Endothelial cell (in vitro differentiated cells): ENCODE measurements at regions not wholly inside any gene's neighbourhood (a gene's known extent, or its start where the extent isn't known, plus 50 kb on each side); places are given as distances from the start of the nearest gene placed in this dataset.

Experiments used
- DNase-seq: peaks from one replicate; pipeline ENCODE4 v3.0.0; 2021; ENCODE audit warnings: low spot score
- H3K27ac Mint-ChIP-seq: one replicate; pipeline ENCODE4 v1.8.0; 2021; ENCODE audit warnings: mixed read lengths, inconsistent platforms; ENCODE audit not compliant: unreplicated experiment
- H3K27me3 Mint-ChIP-seq: one replicate; pipeline ENCODE4 v1.8.0; 2021; ENCODE audit warnings: mild to moderate bottlenecking, moderate library complexity, mixed read lengths, inconsistent platforms; ENCODE audit not compliant: unreplicated experiment
- H3K36me3 Mint-ChIP-seq: one replicate; pipeline ENCODE4 v1.8.0; 2021; ENCODE audit warnings: mild to moderate bottlenecking, low read depth, mixed read lengths, inconsistent platforms; ENCODE audit not compliant: unreplicated experiment
- H3K4me1 Mint-ChIP-seq: one replicate; pipeline ENCODE4 v1.8.0; 2021; ENCODE audit warnings: mild to moderate bottlenecking, mixed read lengths, inconsistent platforms; ENCODE audit not compliant: unreplicated experiment
- H3K4me3 Mint-ChIP-seq: one replicate; pipeline ENCODE4 v1.8.0; 2021; ENCODE audit warnings: mild to moderate bottlenecking, mixed read lengths, inconsistent platforms; ENCODE audit not compliant: unreplicated experiment
- H3K9me3 Mint-ChIP-seq: one replicate; pipeline ENCODE4 v1.8.0; 2021; ENCODE audit warnings: mixed read lengths, inconsistent platforms; ENCODE audit not compliant: unreplicated experiment
- TF ChIP-seq, protein P1 (sequence below): fragments of 200-600 bp; sonication (generic); IDR thresholded peaks from one replicate; pipeline ENCODE4 v1.5.0; 2021; ENCODE audit warnings: antibody characterized with exemption; ENCODE audit not compliant: unreplicated experiment

DNA sequence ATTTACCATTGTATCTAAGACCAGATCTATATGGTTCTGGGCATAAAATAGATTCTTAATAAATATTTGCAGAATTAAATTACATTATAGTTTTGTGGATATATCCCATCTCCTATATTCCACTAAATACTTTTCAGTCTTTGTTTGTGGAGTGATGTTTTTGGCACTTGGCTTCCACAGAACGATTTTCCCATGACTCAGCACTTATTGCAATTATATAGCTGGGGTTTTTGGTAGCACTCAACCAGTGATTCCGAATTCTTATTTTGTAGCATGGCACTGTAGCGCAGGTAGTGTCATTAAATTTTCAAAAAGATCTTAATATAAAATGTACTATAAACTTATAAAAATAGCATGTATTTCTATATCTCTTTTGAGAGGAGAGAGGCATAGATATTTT lies 221.2 kb downstream of the TRPC6 start:
- no peaks in the 10 kb centered on the region for H3K36me3 Mint-ChIP-seq
- H3K4me1 Mint-ChIP-seq: no peaks in the 10 kb centered on the region
- no peak overlapping the region for H3K27ac Mint-ChIP-seq
- no peaks in the 10 kb centered on the region for H3K9me3 Mint-ChIP-seq
- H3K27me3 Mint-ChIP-seq: no peaks in the 10 kb centered on the region
- H3K4me3 Mint-ChIP-seq: no peak overlapping the region
- TF ChIP-seq, protein P1, sequence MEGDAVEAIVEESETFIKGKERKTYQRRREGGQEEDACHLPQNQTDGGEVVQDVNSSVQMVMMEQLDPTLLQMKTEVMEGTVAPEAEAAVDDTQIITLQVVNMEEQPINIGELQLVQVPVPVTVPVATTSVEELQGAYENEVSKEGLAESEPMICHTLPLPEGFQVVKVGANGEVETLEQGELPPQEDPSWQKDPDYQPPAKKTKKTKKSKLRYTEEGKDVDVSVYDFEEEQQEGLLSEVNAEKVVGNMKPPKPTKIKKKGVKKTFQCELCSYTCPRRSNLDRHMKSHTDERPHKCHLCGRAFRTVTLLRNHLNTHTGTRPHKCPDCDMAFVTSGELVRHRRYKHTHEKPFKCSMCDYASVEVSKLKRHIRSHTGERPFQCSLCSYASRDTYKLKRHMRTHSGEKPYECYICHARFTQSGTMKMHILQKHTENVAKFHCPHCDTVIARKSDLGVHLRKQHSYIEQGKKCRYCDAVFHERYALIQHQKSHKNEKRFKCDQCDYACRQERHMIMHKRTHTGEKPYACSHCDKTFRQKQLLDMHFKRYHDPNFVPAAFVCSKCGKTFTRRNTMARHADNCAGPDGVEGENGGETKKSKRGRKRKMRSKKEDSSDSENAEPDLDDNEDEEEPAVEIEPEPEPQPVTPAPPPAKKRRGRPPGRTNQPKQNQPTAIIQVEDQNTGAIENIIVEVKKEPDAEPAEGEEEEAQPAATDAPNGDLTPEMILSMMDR: no peak
- DNase-seq: no peak

DNA sequence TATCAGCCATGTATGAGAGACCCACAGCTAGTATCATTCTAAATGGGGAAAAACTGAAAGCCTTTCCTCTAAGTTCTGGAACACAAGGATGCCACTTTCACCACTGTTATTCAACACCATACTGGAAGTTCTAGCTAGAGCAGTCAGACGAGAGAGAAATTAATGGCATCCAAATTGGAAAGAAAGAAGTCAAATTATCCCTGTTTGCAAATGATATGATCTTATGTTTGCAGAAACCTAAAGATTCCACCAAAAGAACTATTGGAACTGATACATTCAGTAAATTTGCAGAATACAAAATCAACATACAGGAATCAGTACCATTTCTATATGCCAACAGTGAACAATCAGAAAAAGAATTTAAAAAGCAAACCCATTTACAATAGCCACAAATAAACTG lies 226.0 kb downstream of the TRPC6 start:
- H3K27ac Mint-ChIP-seq: no peak overlapping the region
- H3K36me3 Mint-ChIP-seq: no peaks in the 10 kb centered on the region
- TF ChIP-seq, protein P1: no peak
- H3K27me3 Mint-ChIP-seq: no peaks in the 10 kb centered on the region
- no peaks in the 10 kb centered on the region for H3K4me1 Mint-ChIP-seq
- H3K4me3 Mint-ChIP-seq: no peak overlapping the region
- no peaks in the 10 kb centered on the region for H3K9me3 Mint-ChIP-seq
- DNase-seq: no peak

DNA sequence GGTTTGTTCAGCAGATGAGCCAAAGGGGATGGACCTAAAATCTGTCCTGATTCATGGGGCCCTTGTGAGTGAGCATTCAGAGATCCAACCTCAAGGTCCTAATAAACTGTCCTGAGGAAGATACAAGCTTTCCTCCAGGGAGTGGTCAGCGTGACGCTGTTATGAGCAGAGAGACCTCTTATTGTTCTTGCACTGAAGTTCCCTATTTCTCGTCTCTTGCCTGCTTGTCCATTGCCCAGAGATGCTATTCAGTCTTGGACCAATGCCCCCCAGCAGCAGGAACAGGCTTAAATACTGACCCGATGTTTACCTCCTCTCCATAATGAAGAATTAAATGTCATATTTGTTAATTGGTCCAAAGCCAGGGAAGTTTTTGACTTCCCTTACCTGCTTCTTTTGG lies 225.2 kb upstream of the PGR start:
- Mint-ChIP-seq H3K9me3 (no peaks in the 10 kb centered on the region), H3K4me1 (no peaks in the 10 kb centered on the region), H3K27me3 (no peaks in the 10 kb centered on the region), H3K4me3 (no peak overlapping the region), H3K36me3 (no peaks in the 10 kb centered on the region), H3K27ac (no peak overlapping the region)
- TF ChIP-seq, protein P1: no peak
- DNase-seq: no peak

DNA sequence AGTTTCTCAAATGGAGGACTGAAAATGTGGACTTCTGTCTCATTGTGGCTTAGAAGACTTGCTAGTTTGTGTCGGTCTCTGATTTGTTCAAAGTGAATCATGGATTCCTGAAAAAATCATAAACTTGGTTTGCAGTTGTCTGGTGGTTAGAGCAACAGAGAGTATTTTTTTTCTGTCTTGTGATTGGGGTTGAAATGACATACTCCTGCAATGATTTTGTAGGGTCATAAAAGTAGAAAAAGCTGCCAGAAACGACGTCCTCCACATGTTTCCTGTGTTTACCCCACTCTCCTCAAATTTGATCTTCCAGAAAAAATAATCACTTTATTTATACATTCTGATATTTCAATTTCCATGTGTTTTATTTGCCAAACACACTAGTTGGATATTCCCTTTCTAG lies 219.2 kb upstream of the PGR start:
- TF ChIP-seq, protein P1: no peak
- no peaks in the 10 kb centered on the region for H3K27me3 Mint-ChIP-seq
- H3K9me3 Mint-ChIP-seq: no peaks in the 10 kb centered on the region
- no peaks in the 10 kb centered on the region for H3K36me3 Mint-ChIP-seq
- H3K4me3 Mint-ChIP-seq: no peak overlapping the region
- H3K27ac Mint-ChIP-seq: no peak overlapping the region
- no peak for DNase-seq
- peaks cover 3% of the 10 kb centered on the region for H3K4me1 Mint-ChIP-seq

DNA sequence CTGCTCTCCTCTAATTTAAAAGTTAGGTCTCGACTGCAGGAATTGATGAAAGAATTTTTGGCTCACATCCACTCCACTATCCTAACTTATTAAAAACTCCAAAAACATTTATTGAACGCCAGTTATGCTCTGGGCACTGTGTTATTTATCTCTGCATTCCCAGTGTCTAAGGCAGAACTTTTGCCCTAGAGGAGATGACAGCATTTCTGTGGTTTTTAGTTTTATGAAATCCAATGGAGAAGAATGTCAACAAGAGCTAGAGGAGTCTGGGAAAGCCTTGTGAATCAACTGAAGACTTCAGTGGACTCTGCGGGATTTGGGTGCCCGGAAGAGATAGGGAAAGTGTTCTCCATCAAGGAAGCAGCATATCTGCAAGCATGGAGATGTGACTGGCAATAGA lies 217.0 kb upstream of the PGR start:
- no peak for DNase-seq
- H3K27ac Mint-ChIP-seq: no peak overlapping the region
- H3K9me3 Mint-ChIP-seq: no peaks in the 10 kb centered on the region
- TF ChIP-seq, protein P1: no peak
- no peaks in the 10 kb centered on the region for H3K36me3 Mint-ChIP-seq
- H3K4me1 Mint-ChIP-seq: peaks cover 3% of the 10 kb centered on the region
- H3K27me3 Mint-ChIP-seq: no peaks in the 10 kb centered on the region
- H3K4me3 Mint-ChIP-seq: no peak overlapping the region
